Endothelial cell of umbilical vein (primary cell): ENCODE measurements at regions not wholly inside any gene's neighbourhood (a gene's known extent, or its start where the extent isn't known, plus 50 kb on each side); places are given as distances from the start of the nearest gene placed in this dataset.

Source experiments
- EZH2 ChIP-seq: IDR thresholded peaks from 2 replicates; pipeline ENCODE4 v1.6.1; 2012; ENCODE audit warnings: borderline replicate concordance, low read depth, mild to moderate bottlenecking, moderate library complexity, low read length, inconsistent platforms; ENCODE audit not compliant: severe bottlenecking
- FOS ChIP-seq: IDR thresholded peaks from 2 replicates; pipeline ENCODE4 v1.6.1; 2011; ENCODE audit warnings: mild to moderate bottlenecking, low read length, moderate library complexity, borderline replicate concordance; ENCODE audit not compliant: insufficient read depth
- GATA2 ChIP-seq: IDR thresholded peaks from 2 replicates; pipeline ENCODE4 v1.7.0; 2011; ENCODE audit warnings: low read depth, mild to moderate bottlenecking, moderate library complexity, mixed read lengths, low read length; ENCODE audit not compliant: insufficient read length, insufficient read depth
- JUN ChIP-seq: IDR thresholded peaks from 2 replicates; pipeline ENCODE4 v1.6.1; 2011; ENCODE audit warnings: borderline replicate concordance, low read depth; ENCODE audit not compliant: insufficient read length, insufficient read depth
- MYC ChIP-seq: IDR thresholded peaks from one replicate; pipeline ENCODE4 v1.6.1; 2011; ENCODE audit warnings: mild to moderate bottlenecking, low read depth, low read length
- POLR2A ChIP-seq: IDR thresholded peaks from 2 replicates; pipeline ENCODE4 v1.6.1; 2012; ENCODE audit warnings: low read depth, mild to moderate bottlenecking, control low read depth, low read length
- POLR2AphosphoS5 ChIP-seq: IDR thresholded peaks from 2 replicates; pipeline ENCODE4 v1.6.1; 2012; ENCODE audit warnings: low read depth, mild to moderate bottlenecking, control low read depth, low read length, moderate library complexity; ENCODE audit not compliant: insufficient read depth
- TF ChIP-seq, protein P1 (sequence below): IDR thresholded peaks from 2 replicates; pipeline ENCODE4 v1.6.1; 2011; ENCODE audit not compliant: insufficient read depth, insufficient read length
- TF ChIP-seq, protein P2 (sequence below), 2 donors: IDR thresholded peaks; 1 replicate in 1 of 2; 2 replicates in 1 of 2; pipeline ENCODE4 v1.5.1; 2011; ENCODE audit warnings: low read length in 2 of 2, mild to moderate bottlenecking in 2 of 2, moderate library complexity in 2 of 2, control low read depth in 1 of 2, inconsistent platforms in 1 of 2, low read depth in 1 of 2; ENCODE audit not compliant: insufficient read depth in 1 of 2; ENCODE audit errors: extremely low read depth in 1 of 2

DNA sequence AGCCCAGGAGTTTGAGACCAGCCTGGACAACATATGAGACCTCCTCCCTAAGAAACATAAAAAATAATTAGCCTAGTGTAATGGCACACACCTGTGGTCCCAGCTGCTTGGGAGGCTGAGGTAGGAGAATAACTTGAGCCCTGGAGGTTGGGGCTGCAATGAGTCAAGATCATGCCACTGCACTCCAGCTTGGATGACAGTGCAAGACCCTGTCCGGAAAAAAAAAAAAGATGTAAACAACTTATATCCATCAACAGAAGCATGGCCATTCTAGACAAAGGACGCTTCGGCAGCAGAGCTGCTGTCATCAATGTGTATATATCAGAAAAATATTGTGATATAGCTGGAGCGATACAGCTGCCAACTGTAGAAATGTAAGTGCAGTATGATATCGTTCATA, 59.6 kb upstream of the ARID1B start:
- TF ChIP-seq POLR2A = no peak
- no peak for TF ChIP-seq POLR2AphosphoS5
- TF ChIP-seq, protein P1, sequence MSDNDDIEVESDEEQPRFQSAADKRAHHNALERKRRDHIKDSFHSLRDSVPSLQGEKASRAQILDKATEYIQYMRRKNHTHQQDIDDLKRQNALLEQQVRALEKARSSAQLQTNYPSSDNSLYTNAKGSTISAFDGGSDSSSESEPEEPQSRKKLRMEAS = no peak
- no peak for TF ChIP-seq GATA2
- TF ChIP-seq EZH2 = no peak
- TF ChIP-seq, protein P2, sequence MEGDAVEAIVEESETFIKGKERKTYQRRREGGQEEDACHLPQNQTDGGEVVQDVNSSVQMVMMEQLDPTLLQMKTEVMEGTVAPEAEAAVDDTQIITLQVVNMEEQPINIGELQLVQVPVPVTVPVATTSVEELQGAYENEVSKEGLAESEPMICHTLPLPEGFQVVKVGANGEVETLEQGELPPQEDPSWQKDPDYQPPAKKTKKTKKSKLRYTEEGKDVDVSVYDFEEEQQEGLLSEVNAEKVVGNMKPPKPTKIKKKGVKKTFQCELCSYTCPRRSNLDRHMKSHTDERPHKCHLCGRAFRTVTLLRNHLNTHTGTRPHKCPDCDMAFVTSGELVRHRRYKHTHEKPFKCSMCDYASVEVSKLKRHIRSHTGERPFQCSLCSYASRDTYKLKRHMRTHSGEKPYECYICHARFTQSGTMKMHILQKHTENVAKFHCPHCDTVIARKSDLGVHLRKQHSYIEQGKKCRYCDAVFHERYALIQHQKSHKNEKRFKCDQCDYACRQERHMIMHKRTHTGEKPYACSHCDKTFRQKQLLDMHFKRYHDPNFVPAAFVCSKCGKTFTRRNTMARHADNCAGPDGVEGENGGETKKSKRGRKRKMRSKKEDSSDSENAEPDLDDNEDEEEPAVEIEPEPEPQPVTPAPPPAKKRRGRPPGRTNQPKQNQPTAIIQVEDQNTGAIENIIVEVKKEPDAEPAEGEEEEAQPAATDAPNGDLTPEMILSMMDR (IDR thresholded peaks at IDR 0.05; ENCODE audit: extremely low read depth in 1 of 2, insufficient read depth in 1 of 2, low read depth in 1 of 2, low read length in 2 of 2) = no peak
- TF ChIP-seq JUN = no peak
- no peak for TF ChIP-seq MYC
- TF ChIP-seq FOS = no peak
